H1 (cell line): ENCODE measurements at regions not wholly inside any gene's neighbourhood (a gene's known extent, or its start where the extent isn't known, plus 50 kb on each side); places are given as distances from the start of the nearest gene placed in this dataset.

Experiments
- CTCF ChIA-PET: fragments of 300-600 bp; sonication (Branson Sonifier 250); formaldehyde crosslinking; loops from one replicate; lab custom pipeline; 2021; ENCODE audit not compliant: partially characterized antibody; lab: Charles Lee
- POLR2A ChIA-PET: fragments of 300-600 bp; sonication (Branson Sonifier 250); formaldehyde crosslinking; loops from one replicate; lab custom pipeline; 2021; ENCODE audit warnings: inconsistent platforms; ENCODE audit not compliant: partially characterized antibody; lab: Charles Lee
- DNase-seq, 2 experiments: peaks; one replicate each; pipeline versions ENCODE4 v3.0.0 to v3.0.0-alpha.2; 2010 to 2022; ENCODE audit warnings: low spot score in 2 of 2, low read depth in 1 of 2, mixed read lengths in 1 of 2
- FAIRE-seq: peaks from 2 replicates; lab custom pipeline; 2011; peaks lifted over from hg19 to GRCh38; lab: Jason Lieb, UNC
- H2AFZ ChIP-seq: 2 replicates; pipeline ENCODE4 v1.8.1; 2012; ENCODE audit warnings: low read length, inconsistent platforms
- H2AK5ac ChIP-seq: 2 replicates; pipeline ENCODE4 v1.6.1; 2013; ENCODE audit warnings: low read depth, low read length
- H2BK120ac ChIP-seq: replicated peaks from 2 replicates; pipeline ENCODE3; 2013; ENCODE audit warnings: low read depth, low read length, inconsistent platforms
- H2BK12ac ChIP-seq: 2 replicates; pipeline ENCODE4 v1.6.1; 2013; ENCODE audit warnings: low read depth, low read length
- H2BK15ac ChIP-seq: 2 replicates; pipeline ENCODE4 v1.6.1; 2013; ENCODE audit warnings: low read length
- H2BK20ac ChIP-seq: 2 replicates; pipeline ENCODE4 v1.6.1; 2013; ENCODE audit warnings: low read length
- H2BK5ac ChIP-seq: 2 replicates; pipeline ENCODE4 v1.6.1; 2013; ENCODE audit warnings: low read depth, low read length
- H3K14ac ChIP-seq: 2 replicates; pipeline ENCODE4 v1.6.1; 2013; ENCODE audit warnings: inconsistent platforms; ENCODE audit not compliant: insufficient read length
- H3K18ac ChIP-seq: 2 replicates; pipeline ENCODE4 v1.6.1; 2013; ENCODE audit warnings: low read length; ENCODE audit errors: extremely low read depth
- H3K23ac ChIP-seq: 2 replicates; pipeline ENCODE4 v1.6.1; 2013; ENCODE audit warnings: inconsistent platforms; ENCODE audit not compliant: insufficient read length
- H3K23me2 ChIP-seq: 2 replicates; pipeline ENCODE4 v1.6.1; 2013; ENCODE audit warnings: low read depth, low read length
- H3K27ac ChIP-seq: 2 replicates; pipeline ENCODE4 v1.6.1; 2011; ENCODE audit warnings: low read depth, low read length, inconsistent platforms
- H3K27me3 ChIP-seq, 4 experiments: replicated peaks in 1 of 4; 1 replicate in 1 of 4; 2 replicates in 3 of 4; pipeline versions ENCODE4 v1.6.1 to v1.8.1; 2011 to 2013; ENCODE audit warnings: low read length in 3 of 4, mild to moderate bottlenecking in 3 of 4, inconsistent platforms in 2 of 4, mixed read lengths in 2 of 4, moderate library complexity in 1 of 4; ENCODE audit not compliant: control insufficient read depth in 3 of 4, insufficient read depth in 3 of 4; ENCODE audit errors: extremely low read depth in 1 of 4
- H3K36me3 ChIP-seq, 4 experiments: 2 replicates each; pipeline versions ENCODE4 v1.6.1 to v1.8.1; 2011 to 2013; ENCODE audit warnings: mild to moderate bottlenecking in 4 of 4, low read length in 3 of 4, moderate library complexity in 2 of 4, control low read depth in 1 of 4, inconsistent platforms in 1 of 4; ENCODE audit not compliant: insufficient read depth in 4 of 4, control insufficient read depth in 2 of 4
- H3K4ac ChIP-seq: replicated peaks from 2 replicates; pipeline ENCODE3; 2013; ENCODE audit warnings: low read length, low read depth, mixed read lengths, inconsistent platforms; ENCODE audit not compliant: insufficient read length
- H3K4me1 ChIP-seq, 4 experiments: replicated peaks in 1 of 4; 1 replicate in 1 of 4; 2 replicates in 3 of 4; pipeline versions ENCODE4 v1.6.1 to v1.8.1; 2011 to 2013; ENCODE audit warnings: low read length in 3 of 4, inconsistent platforms in 2 of 4, mixed read lengths in 1 of 4; ENCODE audit not compliant: insufficient read depth in 4 of 4, control insufficient read depth in 3 of 4
- H3K4me2 ChIP-seq, 2 experiments: 2 replicates each; pipeline versions ENCODE4 v1.6.1 to v1.8.1; 2011 to 2013; ENCODE audit warnings: low read depth in 2 of 2, low read length in 2 of 2, control low read depth in 1 of 2, inconsistent platforms in 1 of 2, mild to moderate bottlenecking in 1 of 2; ENCODE audit not compliant: insufficient read depth in 1 of 2
- H3K4me3 ChIP-seq, 4 experiments: fragments of 200-600, 300-600 bp in 1 of 4; sonication (generic), shearing (Covaris generic), sonication (Bioruptor Twin) in 1 of 4; 2 replicates each; pipeline versions ENCODE4 v1.5.1 to v1.8.1; 2011 to 2016; ENCODE audit warnings: low read length in 4 of 4, low read depth in 3 of 4, control low read depth in 2 of 4, inconsistent platforms in 2 of 4, mild to moderate bottlenecking in 2 of 4, mixed read lengths in 1 of 4, moderate library complexity in 1 of 4; ENCODE audit not compliant: insufficient read depth in 2 of 4; ENCODE audit errors: extremely low read depth in 1 of 4
- H3K56ac ChIP-seq: replicated peaks from 2 replicates; pipeline ENCODE3; 2013; ENCODE audit warnings: low read depth, mild to moderate bottlenecking, mixed read lengths, low read length, inconsistent platforms; ENCODE audit not compliant: insufficient read length
- H3K79me1 ChIP-seq: 2 replicates; pipeline ENCODE4 v1.6.1; 2013; ENCODE audit warnings: low read depth, low read length, control low read depth
- H3K79me2 ChIP-seq, 2 experiments: 2 replicates each; pipeline versions ENCODE4 v1.6.1 to v1.8.1; 2012 to 2013; ENCODE audit warnings: low read length in 2 of 2, mild to moderate bottlenecking in 2 of 2, inconsistent platforms in 1 of 2; ENCODE audit not compliant: insufficient read depth in 2 of 2, control insufficient read depth in 1 of 2
- H3K9ac ChIP-seq, 4 experiments: replicated peaks in 1 of 4; 1 replicate in 1 of 4; 2 replicates in 3 of 4; pipeline versions ENCODE4 v1.6.1 to v1.8.1; 2011 to 2013; ENCODE audit warnings: low read depth in 3 of 4, low read length in 3 of 4, control low read depth in 2 of 4, mild to moderate bottlenecking in 2 of 4, moderate library complexity in 2 of 4, inconsistent platforms in 1 of 4; ENCODE audit errors: extremely low read depth in 1 of 4
- H3K9me3 ChIP-seq, 2 experiments: 2 replicates each; pipeline versions ENCODE4 v1.6.1 to v1.8.1; 2012 to 2013; ENCODE audit warnings: mild to moderate bottlenecking in 2 of 2, moderate library complexity in 2 of 2, control low read depth in 1 of 2, inconsistent platforms in 1 of 2, low read depth in 1 of 2, low read length in 1 of 2, mixed read lengths in 1 of 2; ENCODE audit not compliant: insufficient read depth in 2 of 2
- H4K20me1 ChIP-seq, 2 experiments: replicated peaks in 1 of 2; 2 replicates each; pipeline versions ENCODE3 to v1.8.1; 2011 to 2013; ENCODE audit warnings: inconsistent platforms in 2 of 2, low read length in 2 of 2, mild to moderate bottlenecking in 1 of 2; ENCODE audit not compliant: insufficient read depth in 2 of 2, control insufficient read depth in 1 of 2
- H4K5ac ChIP-seq: 2 replicates; pipeline ENCODE4 v1.6.1; 2013; ENCODE audit warnings: low read length, low read depth, mixed read lengths, inconsistent platforms; ENCODE audit not compliant: insufficient read length
- H4K8ac ChIP-seq: 2 replicates; pipeline ENCODE4 v1.8.0; 2013; ENCODE audit warnings: mild to moderate bottlenecking, moderate library complexity, low read length, inconsistent platforms; ENCODE audit not compliant: insufficient read depth; ENCODE audit errors: extremely low read depth
- H4K91ac ChIP-seq: replicated peaks from 2 replicates; pipeline ENCODE3; 2013; ENCODE audit warnings: low read length, mixed read lengths, inconsistent platforms; ENCODE audit not compliant: insufficient read length
- ASH2L ChIP-seq: fragments of 200-600, 300-600 bp; sonication (generic); IDR thresholded peaks from one replicate; pipeline ENCODE4 v1.7.1; 2017; ENCODE audit warnings: low read length
- ATF2 ChIP-seq: IDR thresholded peaks from 2 replicates; pipeline ENCODE4 v1.6.1; 2012; ENCODE audit warnings: low read length, inconsistent platforms
- CHD1 ChIP-seq: IDR thresholded peaks from 2 replicates; pipeline ENCODE4 v1.6.1; 2012; ENCODE audit warnings: low read depth, low read length, improper control_type of control experiment
- EGR1 ChIP-seq: IDR thresholded peaks from 2 replicates; pipeline ENCODE4 v1.6.1; 2011; ENCODE audit warnings: low read depth, low read length, borderline replicate concordance
- EP300 ChIP-seq, 2 experiments: IDR thresholded peaks; 1 replicate in 1 of 2; 2 replicates in 1 of 2; pipeline ENCODE4 v1.6.1; 2011 to 2012; ENCODE audit warnings: low read depth in 2 of 2, low read length in 2 of 2, mild to moderate bottlenecking in 2 of 2, borderline replicate concordance in 1 of 2, inconsistent platforms in 1 of 2, moderate library complexity in 1 of 2
- FOSL1 ChIP-seq: IDR thresholded peaks from 2 replicates; pipeline ENCODE4 v1.6.1; 2011; ENCODE audit warnings: mild to moderate bottlenecking, low read depth, low read length, moderate library complexity; ENCODE audit not compliant: insufficient read depth
- HDAC6 ChIP-seq: IDR thresholded peaks from one replicate; pipeline ENCODE4 v1.7.1; 2012; ENCODE audit warnings: low read depth, mild to moderate bottlenecking, inconsistent platforms, low read length, moderate library complexity
- MAFK ChIP-seq: IDR thresholded peaks from 2 replicates; pipeline ENCODE4 v1.6.1; 2012; ENCODE audit warnings: low read depth, mild to moderate bottlenecking, improper control_type of control experiment, low read length
- SP1 ChIP-seq: IDR thresholded peaks from 2 replicates; pipeline ENCODE4 v1.6.1; 2011; ENCODE audit warnings: low read depth, low read length
- WGBS, 2 experiments: shearing (Covaris generic) in 1 of 2; methylation state at CpG; one replicate each; pipeline versions ENCODE4 v1.1.6 to v1.1.7; 2013 to 2015; ENCODE audit warnings: low lambda C conversion rate in 2 of 2, mixed read lengths in 2 of 2, inconsistent platforms in 1 of 2, low coverage in 1 of 2, missing lambda C conversion rate in 1 of 2; ENCODE audit not compliant: insufficient replicate concordance in 2 of 2, insufficient coverage in 1 of 2, insufficient read length in 1 of 2; ENCODE audit errors: extremely low coverage in 1 of 2, missing lambda C conversion rate in 1 of 2; 5-methylcytosine and 5-hydroxymethylcytosine counted together

GRCh38 chr22:49508561-49508960, 319.1 kb downstream of the BRD1 start:
- DNase-seq (no peak), FAIRE-seq (no peak)
- Histone ChIP-seq H3K4me3 (no peak overlapping the region), H3K56ac (no peak overlapping the region), H3K23ac (no peak overlapping the region), H3K27me3 (no peaks in the 10 kb centered on the region), H4K20me1 (no peaks in the 10 kb centered on the region), H4K8ac (no peak overlapping the region), H2AK5ac (no peak overlapping the region), H2BK12ac (no peak overlapping the region), H3K23me2 (peaks cover 9% of the 10 kb centered on the region), H4K91ac (no peak overlapping the region), H3K27ac (no peak overlapping the region), H3K4me1 (peaks cover 2 to 6% (median 5%) of the 10 kb centered on the region in 4 experiments; a peak in 4 of 7 replicates), H2BK5ac (no peak overlapping the region), H2AFZ (no peak overlapping the region), H4K5ac (no peak overlapping the region), H3K18ac (no peak overlapping the region), H2BK120ac (no peak overlapping the region), H3K79me1 (no peaks in the 10 kb centered on the region), H3K4ac (no peak overlapping the region), H2BK15ac (no peak overlapping the region), H3K79me2 (no peaks in the 10 kb centered on the region), H3K4me2 (no peak overlapping the region), H3K36me3 (no peaks in the 10 kb centered on the region), H3K9me3 (no peaks in the 10 kb centered on the region; a peak in 1 of 4 replicates), H2BK20ac (no peak overlapping the region), H3K14ac (no peak overlapping the region), H3K9ac (no peak overlapping the region)
- CTCF ChIA-PET, result interaction anchor here (1.7 kb wide), 1 partner anchor 18 kb away, joined by 3 read pairs; no protein-coding TSS in a partner anchor
- POLR2A ChIA-PET, result interaction anchor here (1.2 kb wide), 1 partner anchor 28 kb away, joined by 4 read pairs; no protein-coding TSS in a partner anchor
- 89% methylated on average over 9 of the region's 9 CpGs; no CpG with 5 or more reads in 1 of the 2 experiments for WGBS, 2 experiments
- no peak for TF ChIP-seq EP300 (IDR thresholded peaks at IDR 0.05; ENCODE audit: borderline replicate concordance in 1 of 2, low read depth in 2 of 2, low read length in 2 of 2)
- no peak for TF ChIP-seq ATF2
- TF ChIP-seq EGR1, result no peak
- TF ChIP-seq CHD1, result no peak
- no peak for TF ChIP-seq SP1
- no peak for TF ChIP-seq ASH2L
- TF ChIP-seq HDAC6, result no peak
- TF ChIP-seq MAFK, result no peak
- TF ChIP-seq FOSL1, result no peak
